ENCODE measurements at regions not wholly inside any gene's neighbourhood (a gene's known extent, or its start where the extent isn't known, plus 50 kb on each side); places are given as distances from the start of the nearest gene placed in this dataset.

DNA sequence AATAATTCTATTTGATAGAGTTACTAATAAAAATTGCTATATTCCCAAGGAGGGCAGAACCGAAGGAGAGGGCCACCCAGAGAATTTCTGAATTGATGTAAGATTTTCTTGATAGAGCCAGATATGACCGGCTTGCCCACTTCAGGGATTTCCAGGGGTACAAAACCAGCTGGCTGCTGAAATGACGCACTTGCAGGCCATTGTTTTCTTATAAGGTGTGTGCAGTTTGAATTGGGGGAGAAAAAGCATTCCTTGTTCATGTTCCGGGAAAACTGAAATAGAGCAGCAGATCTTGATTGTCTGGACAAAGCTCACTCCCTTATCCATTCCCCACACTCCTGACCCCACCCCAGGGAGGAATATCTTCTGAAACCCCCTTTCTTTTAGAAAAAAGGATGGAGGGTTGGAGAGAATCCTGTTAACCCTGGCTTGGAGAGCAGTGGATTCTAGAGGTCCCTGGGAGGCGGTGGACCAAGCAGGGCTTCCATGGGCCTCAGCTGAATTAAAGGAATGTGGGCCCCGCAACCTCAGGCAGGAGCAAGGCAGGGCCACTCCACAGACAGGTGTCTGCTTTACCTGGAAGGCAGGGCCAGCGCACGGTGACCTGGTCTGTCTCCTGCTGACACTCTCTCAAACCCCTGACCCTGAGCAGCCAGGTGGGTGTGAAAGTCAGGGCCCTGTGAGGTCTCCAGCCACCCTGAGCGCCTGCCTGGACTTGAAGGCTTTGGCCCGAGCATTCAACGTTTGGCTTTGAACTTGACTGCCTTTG is 96.4 kb downstream of the TMEM170B start:
- DNase-seq (ENCODE audit: low spot score): no peak

DNA sequence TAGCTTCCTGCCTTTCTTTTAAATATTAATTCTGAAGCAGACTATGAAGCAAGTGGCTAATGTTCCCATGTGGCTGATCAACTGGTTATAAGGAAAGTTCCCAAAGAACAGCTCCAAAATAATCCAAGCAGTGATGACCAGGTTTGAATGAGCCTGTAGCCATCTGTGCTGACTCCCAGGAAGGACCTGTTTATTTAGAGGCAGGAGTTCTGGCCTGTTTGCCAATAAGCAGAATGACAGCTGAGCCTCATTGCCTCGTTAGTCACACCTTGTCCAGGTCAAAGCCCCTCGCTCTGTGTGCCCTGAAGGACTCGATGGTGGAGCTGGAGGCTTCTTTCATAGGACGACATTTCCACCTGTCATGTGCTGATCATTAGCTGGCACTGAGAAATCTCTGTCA is 97.4 kb downstream of the TMEM170B start:
- no peak for DNase-seq (ENCODE audit: low spot score)

DNA sequence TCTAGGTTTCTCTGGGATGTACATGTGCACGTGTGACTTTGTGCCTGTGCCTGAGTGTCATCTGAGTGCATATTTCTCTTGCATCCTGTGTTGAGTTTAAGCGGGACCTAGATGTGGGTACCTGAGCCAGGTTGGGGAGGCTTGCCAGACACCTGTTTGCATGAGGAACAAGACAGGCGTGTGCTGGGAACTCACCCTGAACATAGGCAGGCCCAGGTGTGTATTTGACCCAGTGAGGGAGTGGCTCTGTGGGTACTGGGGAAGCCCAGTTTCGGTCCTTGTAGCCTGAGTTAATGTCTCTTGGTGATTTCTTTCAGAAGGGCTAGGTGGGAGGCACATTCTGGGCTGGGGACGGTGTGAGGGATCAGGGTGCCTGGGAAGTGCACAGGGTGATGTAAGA is 98.6 kb downstream of the TMEM170B start:
- DNase-seq (ENCODE audit: low spot score): no peak

DNA sequence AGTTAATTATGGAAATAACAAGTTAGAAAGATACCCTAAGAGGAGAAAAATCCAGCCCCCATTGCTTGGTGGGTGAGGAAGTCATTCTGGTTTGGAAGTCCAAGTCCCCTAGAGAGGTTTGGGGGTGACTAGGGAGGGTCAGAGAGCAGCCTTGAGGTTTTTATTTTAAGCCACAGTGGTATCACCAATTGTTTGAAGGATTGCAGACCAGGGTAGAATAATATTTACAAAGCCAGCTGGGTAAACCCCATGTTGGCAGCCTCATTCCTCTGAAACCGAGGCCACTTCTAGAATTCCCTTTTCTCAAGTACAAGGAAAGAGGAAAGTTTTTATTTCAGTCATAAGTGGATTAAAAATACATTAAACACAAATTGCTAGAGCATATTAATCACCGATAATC is 99.7 kb downstream of the TMEM170B start:
- no peak for DNase-seq (ENCODE audit: low spot score)

DNA sequence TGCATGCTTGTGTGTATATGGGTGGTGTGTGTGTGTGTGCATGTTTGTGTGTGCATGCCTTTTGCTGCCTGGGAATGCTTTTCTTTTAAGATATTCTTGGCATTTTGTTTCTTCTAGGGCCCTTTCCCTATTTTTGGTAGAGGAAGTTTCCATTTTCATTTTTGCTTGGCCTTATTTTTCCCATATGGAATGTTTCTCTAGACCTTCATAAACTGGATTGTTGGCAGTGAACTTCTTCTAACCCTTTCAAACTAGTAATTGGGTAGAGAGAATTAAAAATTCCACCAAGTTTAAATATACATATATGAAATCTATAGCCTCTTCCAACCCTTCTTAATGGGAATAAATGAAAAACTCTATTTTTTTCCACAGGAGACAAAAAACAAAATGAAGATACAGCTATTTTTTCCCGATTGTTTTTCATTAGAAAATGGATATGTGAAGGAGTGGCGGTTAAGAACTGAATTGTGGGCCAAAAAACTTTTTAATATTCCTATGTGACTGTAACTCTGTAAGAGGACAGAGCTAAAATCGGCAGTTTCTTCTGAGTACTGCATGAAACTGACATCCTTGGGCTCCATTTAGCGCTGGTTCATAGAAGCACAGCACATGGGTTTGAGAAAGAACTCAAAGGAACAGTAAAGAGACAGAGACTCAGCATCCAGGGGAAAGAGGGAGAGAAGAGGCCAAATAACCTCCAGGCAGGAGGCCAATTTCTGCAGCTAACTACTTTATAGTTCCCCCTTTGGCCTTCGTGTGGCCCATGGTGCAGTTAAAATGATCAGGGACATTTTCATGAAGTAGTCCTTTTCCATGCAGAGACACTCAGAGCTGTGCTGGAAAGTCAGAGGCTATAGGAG is 102.1 kb downstream of the TMEM170B start:
- no peak for DNase-seq (ENCODE audit: low spot score)

DNA sequence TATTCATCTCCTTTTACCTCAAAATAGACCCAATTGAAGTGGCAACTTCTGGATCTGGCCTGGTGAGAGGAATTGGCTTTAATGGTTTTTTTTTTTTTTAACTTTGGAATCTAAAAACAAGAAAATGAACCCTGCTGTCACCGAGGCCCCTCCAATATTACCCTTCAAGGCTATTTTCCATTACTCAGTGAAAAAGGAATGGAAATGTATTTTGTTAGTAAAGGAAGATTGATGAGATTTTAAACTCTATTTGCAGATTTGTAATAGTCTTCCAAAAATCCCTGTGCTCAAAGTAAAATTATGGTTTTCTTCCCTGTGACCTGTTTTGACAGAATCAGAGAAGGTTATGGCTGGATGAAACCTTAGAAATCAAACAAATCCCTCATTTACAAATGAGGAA is 102.9 kb downstream of the TMEM170B start:
- DNase-seq (ENCODE audit: low spot score): no peak

DNA sequence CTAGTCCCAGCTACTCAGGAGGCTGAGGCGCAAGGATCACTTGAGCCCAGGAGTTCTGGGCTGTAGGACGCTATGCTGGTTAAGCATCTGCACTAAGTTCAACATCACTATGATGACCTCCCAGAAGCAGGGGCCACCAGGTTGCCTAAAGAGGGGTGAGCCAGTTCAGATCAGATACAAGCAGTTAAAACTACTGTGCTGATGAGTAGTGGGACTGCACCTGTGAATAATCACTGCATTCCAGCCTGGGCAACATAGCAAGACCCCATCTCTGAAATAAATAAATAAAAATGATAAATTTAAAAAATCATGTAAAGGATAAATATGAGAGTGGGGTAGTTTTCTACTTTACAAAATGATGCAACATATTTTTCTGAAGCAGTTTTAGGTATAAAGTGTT is 106.5 kb downstream of the TMEM170B start:
- no peak for DNase-seq (ENCODE audit: low spot score)

DNA sequence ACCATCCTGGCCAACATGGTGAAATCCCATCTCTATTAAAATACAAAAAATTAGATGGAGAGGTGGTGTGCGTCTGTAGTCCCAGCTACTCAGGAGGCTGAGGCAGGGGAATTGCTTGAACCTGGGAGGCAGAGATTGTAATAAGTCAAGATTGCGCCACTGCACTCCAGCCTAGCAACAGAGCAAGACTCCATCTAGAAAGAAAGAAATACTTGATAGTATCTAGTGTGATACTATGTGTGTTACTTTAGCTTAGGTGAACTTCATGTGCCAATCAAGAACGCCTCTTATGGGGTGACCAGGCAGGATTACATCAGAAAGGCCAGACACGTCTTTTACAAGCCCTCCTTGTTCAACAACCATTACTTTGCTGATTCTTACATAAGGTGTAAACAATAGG is 107.1 kb downstream of the TMEM170B start:
- no peak for DNase-seq (ENCODE audit: low spot score)

DNA sequence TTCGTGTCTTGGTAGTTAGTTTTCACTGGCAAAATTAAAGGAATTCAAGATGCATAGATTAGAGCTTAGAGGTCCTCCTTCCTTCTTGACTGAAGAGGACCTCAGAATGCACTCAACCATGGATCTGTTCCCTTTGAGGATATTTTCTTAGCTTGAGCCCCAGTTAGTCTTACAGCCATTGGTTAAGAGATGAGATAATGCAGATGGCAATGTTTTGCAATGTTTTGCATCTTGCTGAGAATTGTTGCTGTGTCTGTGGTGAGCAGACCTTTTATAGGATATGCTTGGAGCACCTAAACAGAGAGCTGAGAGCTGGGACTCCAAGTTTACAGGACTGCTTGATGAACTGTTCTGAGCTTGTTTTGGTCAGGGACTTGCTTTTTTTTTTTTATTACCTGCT is 107.5 kb downstream of the TMEM170B start:
- DNase-seq (ENCODE audit: low spot score): no peak

DNA sequence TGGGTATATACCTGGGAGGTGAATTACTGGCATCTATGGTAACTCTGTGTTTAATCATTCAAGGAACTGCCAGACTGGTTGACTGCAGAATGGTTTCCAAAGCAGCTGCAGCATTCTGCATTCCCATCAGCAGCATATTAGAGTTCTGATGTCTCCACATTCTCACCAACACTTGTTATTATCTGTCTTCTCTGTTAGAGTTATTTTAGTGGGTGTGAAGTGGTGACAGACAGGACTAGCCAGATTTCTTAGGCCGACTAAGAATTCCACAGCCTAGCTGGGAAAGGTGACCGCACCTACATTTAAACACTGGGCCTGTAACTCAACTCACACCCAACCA is 110.9 kb downstream of the TMEM170B start:
- no peak for DNase-seq (ENCODE audit: low spot score)

DNA sequence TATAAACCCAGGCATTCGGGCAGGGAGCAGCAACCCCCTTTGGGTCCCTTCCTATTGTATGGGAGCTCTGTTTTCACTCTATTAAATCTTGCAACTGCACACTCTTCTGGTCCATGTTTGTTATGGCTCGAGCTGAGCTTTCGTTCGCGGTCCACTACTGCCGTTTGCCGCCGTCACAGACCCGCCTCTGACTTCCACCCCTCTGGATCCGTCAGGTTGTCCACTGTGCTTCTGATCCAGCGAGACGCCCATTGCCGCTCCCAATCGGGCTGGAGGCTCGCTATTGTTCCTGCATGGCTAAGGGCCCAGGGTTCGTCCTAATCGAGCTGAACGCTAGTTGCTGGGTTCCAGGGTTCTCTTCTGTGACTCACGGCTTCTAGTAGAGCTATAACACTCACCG is 111.3 kb downstream of the TMEM170B start:
- no peak for DNase-seq (ENCODE audit: low spot score)

DNA sequence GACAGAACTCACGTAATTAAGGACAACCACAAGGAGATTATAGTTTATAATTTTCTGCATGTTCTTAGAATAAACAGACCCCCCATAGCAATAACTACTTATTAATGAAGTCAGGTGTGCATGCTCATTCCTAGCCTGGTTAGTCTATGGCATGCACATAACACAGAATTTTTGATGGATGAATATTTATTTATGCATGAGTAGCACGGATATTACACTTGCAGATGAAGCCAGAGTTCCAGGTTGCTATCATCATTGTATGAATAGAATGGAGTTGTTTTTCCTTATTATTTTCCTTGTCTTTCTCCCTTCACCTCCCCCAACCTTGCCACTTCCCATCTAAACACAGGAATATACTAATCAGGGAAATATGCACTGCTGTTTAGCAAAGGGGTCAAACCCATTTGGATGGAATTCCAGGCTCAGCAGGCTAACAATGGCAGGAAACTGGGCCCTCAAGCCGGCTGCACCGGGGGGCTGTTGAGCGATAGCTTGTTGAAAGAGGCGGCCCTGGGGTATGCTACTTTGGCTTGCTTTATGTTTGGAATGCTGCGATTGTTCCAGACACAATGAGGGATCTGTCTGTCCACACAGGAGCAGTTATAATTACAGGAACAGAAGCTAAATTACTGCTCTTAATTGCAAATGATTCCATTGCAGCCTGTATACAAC is 112.6 kb downstream of the TMEM170B start:
- DNase-seq (ENCODE audit: low spot score): peak; percentile 100

DNA sequence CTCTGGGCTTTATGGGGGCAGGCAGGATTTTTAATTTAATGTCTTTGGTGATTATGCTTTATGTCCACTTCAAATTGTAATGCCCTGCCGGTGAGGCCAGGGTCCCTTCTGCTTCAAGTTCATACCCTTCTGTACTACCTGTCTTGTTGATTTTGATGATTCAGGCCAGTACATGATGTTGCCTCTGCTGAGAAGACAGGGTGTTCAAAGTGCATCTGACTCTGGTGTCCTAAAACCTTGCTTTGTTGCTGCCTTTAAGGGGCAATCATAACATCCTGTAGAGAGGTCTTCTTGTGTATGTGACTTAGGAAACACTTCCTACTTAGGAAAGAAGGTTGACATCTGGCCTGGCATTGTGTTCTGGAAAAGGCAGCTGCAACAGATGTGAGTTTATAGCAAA is 113.2 kb downstream of the TMEM170B start:
- peak; percentile 76 for DNase-seq (ENCODE audit: low spot score)

DNA sequence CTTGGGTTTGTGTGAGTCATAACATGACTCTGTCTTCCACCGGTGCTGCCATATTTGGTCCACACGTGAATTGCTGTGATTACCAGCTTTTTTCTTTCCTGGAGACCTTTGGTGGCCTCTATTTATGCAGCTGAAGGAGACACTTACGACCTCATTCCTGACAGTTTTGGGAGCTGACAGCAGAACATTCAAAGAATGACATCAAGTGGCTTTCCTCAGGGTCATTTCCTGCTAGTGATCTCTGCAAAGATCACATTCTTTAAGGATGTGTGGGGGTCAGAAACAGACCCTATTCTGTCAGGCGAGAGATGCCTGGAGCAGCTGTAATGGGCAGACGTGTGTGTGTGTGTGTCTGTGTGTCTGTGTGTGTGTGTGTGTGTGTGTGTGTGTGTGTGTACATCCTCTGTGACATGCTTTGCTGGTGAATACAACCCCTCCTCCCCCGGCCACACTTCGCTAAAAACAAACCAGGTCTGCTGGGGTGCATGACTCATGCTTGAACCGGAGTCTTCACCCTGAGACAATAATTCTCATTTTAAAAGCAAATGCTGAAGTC is 115.6 kb downstream of the TMEM170B start:
- DNase-seq (ENCODE audit: low spot score): peak; percentile 99

DNA sequence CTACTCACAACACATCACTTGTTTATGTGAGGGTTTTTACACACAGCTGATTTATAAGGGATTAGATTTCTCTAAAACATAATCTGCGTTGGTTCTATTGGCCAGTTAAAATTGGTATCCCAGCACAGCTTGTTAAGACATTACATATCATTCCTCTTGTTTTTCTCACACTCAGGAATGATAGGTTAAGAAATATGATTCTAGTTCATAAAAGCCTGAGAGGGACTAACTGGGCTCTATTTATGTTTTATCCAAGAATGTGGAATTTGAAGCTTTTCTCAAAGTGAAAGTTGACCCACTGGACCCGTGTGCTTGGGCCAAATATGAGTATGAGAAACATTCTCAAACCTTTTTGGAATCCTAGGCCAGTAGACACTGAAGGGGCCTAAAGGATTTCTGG is 117.3 kb downstream of the TMEM170B start:
- no peak for DNase-seq (ENCODE audit: low spot score)

DNA sequence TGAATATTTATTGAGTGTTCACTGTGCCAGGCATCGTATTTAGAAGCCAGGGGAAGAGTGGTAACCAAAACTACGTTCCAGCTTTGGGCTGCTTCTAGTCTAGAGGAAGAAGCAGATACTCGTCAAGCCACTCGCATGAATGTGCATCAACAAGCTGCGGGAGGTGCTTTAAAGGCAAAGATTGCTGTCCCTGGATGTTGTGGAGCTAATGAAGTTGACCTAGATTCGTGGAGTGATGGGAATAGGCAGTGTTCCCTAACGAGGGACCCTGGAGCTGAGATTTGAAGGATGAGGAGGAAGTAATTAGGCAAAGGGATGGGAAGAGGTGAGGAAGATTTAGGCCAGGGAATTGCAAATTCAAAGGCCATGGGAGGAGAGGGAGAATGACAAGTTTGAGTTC is 118.9 kb downstream of the TMEM170B start:
- no peak for DNase-seq (ENCODE audit: low spot score)

DNA sequence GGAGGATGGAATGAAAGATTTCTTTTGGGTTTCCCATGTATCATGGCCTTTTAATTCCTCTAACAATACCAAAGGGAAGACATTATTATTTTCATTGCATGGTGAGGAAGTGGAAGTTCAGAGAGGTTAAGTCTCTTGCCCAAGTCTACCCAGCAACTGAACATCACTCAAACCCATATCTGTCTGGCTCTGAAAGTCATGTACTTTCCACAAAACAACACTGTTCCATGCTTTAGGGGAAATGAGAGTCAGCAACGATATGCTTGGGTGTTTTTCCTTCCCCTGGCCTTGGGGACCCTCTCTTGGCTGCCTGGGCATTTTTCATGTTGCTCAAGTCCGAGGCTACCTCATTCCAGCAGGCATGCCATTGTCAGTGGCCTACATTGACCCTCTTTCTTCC is 118.8 kb downstream of the ADTRP start:
- no peak for DNase-seq (ENCODE audit: low spot score)

DNA sequence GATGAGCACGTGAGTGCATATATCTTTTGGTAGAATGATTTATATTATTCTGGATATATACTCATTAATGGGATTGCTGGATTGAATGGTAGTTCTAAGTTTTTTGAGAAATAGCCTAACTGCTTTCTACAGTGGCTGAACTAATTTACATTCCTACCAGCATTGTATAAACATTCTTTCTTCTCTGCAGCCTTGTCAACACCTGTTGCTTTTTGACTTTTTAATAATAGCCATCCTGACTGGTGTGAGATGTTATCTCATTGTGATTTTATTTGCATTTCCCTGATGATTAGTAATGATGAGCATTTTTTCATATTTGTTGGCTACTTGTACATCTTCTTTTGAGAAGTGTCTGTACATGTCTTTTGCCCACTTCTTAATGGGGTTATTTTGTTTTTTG is 116.3 kb downstream of the ADTRP start:
- DNase-seq (ENCODE audit: low spot score): no peak

DNA sequence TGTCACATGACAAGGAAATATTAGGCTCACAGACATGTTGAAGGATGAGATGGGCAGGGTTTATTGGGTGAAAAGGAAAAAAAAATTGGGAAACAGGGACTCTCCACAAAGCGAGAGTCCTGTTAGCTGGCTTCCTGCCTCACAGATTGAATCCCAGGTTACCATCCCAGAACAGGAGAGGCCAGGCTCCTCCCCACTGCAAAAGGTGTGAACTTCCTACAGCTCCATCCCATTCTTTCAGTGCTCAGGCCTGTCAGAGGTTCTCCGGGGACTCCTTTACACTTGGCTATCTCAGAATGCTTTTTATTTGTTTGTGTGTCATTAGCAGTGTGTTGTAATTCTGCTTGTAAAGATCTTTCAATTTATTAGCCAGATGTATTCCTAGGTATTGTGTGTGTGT is 115.1 kb downstream of the ADTRP start:
- no peak for DNase-seq (ENCODE audit: low spot score)

All from kidney capillary endothelial cell (primary cell).